HepG2 (cell line): ENCODE measurements at regions not wholly inside any gene's neighbourhood (a gene's known extent, or its start where the extent isn't known, plus 50 kb on each side); places are given as distances from the start of the nearest gene placed in this dataset.

Experiments
- CHD2 ChIP-seq: IDR thresholded peaks from 2 replicates; pipeline ENCODE4 v1.6.1; 2011; ENCODE audit warnings: low read depth, low read length, improper control_type of control experiment
- FLYWCH1 ChIP-seq: sonication (generic); formaldehyde crosslinking; IDR thresholded peaks from 2 replicates; pipeline ENCODE4 v1.8.1; 2023; ENCODE audit warnings: mild to moderate bottlenecking, missing genetic modification reagents
- NBN ChIP-seq: fragments of 450-650 bp; conservative IDR thresholded peaks from 2 replicates; pipeline ENCODE4 v1.6.1; 2017
- SMARCE1 ChIP-seq: fragments of 450-650 bp; IDR thresholded peaks from 2 replicates; pipeline ENCODE4 v1.6.1; 2017; ENCODE audit warnings: borderline replicate concordance
- SNAI1 ChIP-seq: sonication (generic); formaldehyde crosslinking; IDR thresholded peaks from 2 replicates; pipeline ENCODE4 v1.5.0; 2020; ENCODE audit warnings: mild to moderate bottlenecking, missing genetic modification reagents, borderline replicate concordance
- ZNF10 ChIP-seq: sonication (generic); formaldehyde crosslinking; IDR thresholded peaks from 2 replicates; pipeline ENCODE4 v1.4.0; 2020; ENCODE audit warnings: mild to moderate bottlenecking, low read depth, missing genetic modification reagents, borderline replicate concordance
- ZNF619 ChIP-seq: sonication (generic); formaldehyde crosslinking; IDR thresholded peaks from 2 replicates; pipeline ENCODE4 v1.4.0; 2020; ENCODE audit warnings: mild to moderate bottlenecking, missing genetic modification reagents
- ZNF761 ChIP-seq: sonication (generic); formaldehyde crosslinking; conservative IDR thresholded peaks from 2 replicates; pipeline ENCODE4 v1.4.0; 2020; ENCODE audit warnings: mild to moderate bottlenecking, missing genetic modification reagents
- TF ChIP-seq, protein P1 (sequence below): sonication (generic); formaldehyde crosslinking; IDR thresholded peaks from 2 replicates; pipeline ENCODE4 v1.4.0; 2020; ENCODE audit warnings: low read depth, missing genetic modification reagents

DNA sequence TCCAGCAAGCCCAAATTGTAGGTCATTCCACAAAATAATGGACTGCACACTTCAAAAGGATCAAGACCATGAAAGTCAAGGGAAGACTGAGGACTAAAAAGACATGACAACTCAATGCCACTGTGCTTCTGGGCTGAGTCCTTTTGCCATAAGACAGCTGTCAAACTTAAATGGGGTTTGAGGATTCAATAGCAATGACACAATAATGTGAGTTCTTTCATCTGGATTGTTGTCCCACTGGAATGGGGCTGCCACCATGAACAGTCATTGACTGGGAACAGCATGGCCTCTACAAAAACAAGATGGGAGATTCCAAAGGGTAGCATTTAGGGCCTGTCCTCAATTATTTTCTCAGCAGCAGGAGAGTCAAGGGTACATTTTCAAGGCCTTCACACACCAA lies 118.5 kb downstream of the EN1 start:
- TF ChIP-seq SNAI1 (no peak), ZNF10 (CRISPR knock-in tag) (no peak), ZNF761 (no peak), ZNF619 (no peak), SMARCE1 (no peak), FLYWCH1 (CRISPR knock-in tag) (no peak), NBN (no peak), CHD2 (no peak)
- TF ChIP-seq, protein P1, sequence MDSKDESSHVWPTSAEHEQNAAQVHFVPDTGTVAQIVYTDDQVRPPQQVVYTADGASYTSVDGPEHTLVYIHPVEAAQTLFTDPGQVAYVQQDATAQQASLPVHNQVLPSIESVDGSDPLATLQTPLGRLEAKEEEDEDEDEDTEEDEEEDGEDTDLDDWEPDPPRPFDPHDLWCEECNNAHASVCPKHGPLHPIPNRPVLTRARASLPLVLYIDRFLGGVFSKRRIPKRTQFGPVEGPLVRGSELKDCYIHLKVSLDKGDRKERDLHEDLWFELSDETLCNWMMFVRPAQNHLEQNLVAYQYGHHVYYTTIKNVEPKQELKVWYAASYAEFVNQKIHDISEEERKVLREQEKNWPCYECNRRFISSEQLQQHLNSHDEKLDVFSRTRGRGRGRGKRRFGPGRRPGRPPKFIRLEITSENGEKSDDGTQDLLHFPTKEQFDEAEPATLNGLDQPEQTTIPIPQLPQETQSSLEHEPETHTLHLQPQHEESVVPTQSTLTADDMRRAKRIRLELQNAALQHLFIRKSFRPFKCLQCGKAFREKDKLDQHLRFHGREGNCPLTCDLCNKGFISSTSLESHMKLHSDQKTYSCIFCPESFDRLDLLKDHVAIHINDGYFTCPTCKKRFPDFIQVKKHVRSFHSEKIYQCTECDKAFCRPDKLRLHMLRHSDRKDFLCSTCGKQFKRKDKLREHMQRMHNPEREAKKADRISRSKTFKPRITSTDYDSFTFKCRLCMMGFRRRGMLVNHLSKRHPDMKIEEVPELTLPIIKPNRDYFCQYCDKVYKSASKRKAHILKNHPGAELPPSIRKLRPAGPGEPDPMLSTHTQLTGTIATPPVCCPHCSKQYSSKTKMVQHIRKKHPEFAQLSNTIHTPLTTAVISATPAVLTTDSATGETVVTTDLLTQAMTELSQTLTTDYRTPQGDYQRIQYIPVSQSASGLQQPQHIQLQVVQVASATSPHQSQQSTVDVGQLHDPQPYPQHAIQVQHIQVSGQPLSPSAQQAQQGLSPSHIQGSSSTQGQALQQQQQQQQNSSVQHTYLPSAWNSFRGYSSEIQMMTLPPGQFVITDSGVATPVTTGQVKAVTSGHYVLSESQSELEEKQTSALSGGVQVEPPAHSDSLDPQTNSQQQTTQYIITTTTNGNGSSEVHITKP (CRISPR knock-in tag), result no peak
